HG02678 (cell line): ENCODE measurements at regions not wholly inside any gene's neighbourhood (a gene's known extent, or its start where the extent isn't known, plus 50 kb on each side); places are given as distances from the start of the nearest gene placed in this dataset.

Experiments used
- ATAC-seq: cut with Tn5 transposase; IDR thresholded peaks from one replicate; pipeline ENCODE4 v1.9.1; 2021; ENCODE audit warnings: mild to moderate bottlenecking, moderate library complexity; ENCODE audit not compliant: unreplicated experiment

DNA sequence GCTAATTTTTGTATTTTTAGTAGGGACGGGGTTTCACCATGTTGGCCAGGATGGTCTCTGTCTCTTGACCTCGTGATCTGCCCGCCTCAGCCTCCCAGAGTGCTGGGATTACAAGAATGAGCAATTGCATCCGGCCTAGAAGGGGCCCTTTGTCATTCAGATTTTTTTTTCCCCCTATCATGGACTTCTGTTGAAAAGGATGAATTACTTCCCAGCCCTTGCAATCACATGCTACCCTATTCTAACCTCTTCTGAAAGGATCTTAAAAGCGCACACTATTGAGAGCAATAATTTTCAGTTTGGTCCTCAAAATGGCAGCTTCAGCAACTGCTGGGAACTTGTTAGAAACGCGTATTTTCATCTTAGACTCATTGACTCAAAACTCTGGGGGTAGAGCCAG lies 575.6 kb upstream of the KIRREL3 start:
- no peak for ATAC-seq

DNA sequence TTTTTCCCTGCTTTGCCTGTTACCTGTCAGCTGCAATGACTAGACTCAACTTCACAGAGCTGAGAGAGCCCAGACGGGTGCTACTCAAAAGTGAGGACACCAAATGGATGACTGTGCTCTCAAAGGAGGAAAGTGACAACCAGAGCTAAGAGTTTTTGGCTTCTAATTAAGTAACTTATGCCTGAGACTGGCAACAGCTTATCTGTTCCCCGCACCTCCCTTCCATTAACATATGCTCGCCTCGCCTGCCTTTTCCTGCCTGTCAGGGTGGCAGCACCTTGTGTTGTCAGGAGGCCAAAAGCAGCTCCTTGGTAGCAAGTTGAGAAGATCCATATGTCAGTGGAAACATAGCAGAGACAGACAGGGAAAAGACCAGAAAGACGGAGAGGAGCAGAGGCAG lies 573.9 kb upstream of the KIRREL3 start:
- no peak for ATAC-seq

DNA sequence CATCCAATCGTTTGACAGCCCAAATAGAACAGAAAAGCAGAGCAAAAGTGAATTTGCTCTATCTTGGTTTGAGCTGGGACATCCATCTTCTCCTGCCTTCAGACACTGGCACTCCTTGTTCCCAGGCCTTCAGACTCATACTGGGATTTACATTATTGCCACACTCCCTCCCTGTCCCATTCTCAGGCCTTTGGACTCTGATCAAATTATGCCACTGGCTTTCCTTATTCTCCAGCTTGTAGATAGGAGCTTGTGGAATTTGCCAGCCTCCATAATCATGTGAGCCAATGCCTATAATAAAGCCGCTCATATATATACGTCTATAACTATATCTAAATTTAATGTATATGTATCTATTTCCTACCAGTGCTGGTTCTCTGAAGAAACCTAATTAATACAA lies 568.3 kb upstream of the KIRREL3 start:
- ATAC-seq = no peak

DNA sequence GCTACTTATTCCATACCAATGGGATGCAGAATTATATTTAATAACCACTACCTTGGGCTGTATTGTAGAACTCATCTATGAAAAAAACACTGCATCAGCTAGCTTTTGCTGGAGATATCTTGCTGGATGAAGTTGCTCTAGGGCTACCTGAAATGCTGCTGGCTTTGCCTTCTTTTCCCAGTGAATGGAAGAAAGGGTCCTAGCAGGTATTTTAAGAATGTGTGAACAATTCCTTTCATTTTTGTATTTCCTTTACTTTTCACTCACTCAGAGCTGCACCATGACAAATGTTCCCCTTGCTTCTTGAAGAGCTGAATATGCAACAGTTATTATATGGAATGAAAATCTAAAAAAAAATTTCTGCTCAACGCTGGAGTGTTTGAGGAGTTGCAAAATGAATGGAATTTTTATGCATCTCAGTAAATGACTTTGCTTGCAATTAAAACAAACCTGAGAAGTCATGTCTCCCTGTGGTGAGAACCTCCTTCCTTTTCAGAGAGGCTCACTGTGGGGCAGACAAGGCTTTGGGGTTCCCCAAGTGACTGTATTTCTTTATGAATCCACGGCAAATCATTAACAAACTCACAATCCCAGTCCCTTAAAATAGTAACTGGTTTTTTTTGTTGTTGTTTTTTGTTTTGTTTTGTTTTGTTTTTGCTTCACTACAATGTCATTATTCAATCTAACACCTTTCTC lies 566.8 kb upstream of the KIRREL3 start:
- no peak for ATAC-seq

DNA sequence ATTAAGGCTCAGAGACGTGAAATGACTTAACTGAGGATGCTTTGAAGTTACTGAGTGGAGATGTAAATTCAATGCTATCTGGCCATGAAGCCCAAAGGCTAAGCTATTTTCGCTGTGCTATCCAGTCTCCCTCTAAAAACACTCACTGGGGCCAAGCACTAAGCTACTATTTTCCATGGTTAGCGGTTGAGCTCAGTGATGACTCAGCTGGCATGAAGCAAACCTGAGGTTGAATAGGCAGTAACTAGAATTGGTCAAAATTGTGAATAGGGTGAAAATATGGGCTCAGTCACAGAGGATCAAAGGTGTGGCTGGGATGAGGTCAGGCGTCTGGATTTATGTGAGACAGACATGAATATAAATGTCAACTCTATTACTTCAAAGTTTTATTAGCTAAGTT lies 564.2 kb upstream of the KIRREL3 start:
- no peak for ATAC-seq

DNA sequence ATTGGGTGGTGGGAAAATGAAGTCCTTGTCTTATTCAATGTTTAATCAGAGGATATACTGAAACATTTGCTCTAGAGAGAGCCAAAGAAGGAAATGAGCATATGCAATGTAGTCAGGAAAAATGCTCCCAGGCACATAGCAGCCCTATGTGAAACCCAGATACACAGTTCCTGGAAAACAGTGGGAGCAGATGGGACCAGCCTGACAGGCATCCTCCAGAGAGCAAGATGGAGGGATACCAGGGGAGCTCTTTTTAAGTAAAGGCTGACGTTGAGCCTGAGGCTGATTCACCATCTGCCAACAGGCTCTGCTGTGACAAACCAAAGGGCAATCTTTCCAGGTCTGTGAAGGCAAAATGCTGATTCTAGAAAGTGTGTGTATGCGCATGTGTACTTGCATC lies 559.4 kb upstream of the KIRREL3 start:
- ATAC-seq = no peak

DNA sequence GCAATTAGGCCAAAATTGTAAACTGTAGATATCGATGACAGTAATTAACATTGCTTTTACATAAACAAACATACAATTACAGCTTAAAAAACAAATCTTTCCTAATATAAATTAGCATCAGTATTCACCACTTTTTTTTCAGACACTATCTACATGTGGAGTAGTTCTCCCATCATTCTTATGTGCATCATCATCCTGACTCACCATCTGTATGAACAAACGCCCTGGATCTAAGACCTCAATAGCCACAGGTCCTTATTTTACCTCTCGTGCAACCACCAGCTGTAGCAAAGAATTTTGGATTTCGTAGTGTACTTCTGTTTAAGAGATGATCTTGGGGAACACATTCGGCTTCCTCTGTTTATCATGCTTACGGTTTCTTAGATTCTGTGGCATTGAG lies 551.9 kb upstream of the KIRREL3 start:
- ATAC-seq = no peak

DNA sequence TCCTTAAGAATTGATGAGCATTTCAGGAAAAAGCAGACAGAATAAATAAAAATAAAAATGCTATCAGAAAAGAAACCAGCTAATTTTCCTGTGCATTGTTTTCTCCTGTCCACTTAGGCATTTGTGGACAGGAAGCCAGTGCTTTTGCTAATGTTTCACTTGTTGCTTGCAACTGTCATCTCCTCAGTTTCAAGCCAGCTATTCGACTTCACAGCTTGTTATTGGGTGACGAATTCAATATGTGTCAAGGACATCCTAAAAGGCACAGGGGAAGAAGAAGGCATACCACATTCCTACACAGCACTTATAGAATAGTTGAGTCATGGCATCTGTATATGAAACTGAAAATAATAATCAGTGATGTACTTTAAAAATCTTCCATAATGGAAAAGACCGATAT lies 530.6 kb upstream of the KIRREL3 start:
- ATAC-seq = no peak

DNA sequence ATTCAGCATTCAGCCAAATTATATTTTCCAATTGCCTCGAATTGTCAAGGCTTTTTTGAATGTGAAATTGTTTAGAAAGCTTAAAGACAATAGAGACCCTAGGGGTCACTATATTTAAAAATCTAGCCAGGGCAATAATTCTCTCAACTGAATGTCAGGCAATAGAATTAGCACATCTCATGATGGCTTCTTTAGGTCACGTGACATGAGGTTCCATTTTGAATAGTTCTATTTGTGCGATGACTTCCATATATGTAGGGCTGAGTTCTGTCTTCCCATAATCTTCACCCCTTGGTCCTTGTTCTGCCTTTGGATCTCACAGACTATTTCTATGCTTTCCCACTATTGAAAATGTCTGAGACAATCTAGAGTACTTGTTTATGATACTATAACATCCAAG lies 527.7 kb upstream of the KIRREL3 start:
- no peak for ATAC-seq

DNA sequence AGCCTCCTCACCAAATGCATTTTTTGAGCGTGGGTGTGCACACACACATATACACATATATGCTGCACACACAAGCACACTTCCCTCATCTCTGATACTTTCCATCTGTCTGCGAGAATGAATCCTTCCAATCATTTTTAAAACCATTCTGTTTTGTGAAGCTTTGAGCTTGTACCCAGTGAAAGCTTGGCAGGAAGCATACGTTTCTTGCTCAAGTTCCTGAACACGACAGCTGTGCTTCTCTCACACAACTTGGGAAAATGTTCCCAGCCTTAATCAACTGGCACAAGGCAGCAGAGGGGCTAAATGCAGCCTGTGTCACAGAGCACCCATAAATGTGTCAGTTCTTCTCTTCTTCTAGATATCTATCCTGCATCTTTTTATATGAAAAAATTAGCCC lies 524.0 kb upstream of the KIRREL3 start:
- no peak for ATAC-seq

DNA sequence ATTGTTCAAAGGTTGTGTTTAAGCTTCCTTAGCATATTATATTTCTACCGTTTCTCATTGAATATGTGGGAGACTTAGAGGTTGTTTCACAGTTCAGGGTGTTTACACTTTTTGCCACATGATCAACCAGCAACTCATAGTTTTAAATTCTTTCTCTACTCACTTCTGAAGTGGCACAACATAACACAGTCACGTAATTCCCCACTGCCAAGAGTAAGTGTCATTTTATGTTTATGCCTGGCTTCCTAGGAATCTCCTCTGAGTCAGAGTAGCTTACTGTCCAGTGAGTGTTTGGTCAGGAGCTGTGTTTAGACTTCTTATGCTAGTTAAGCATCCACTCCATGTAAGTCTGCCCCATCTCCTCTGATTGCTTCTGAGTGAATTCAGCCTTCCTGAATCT lies 520.8 kb upstream of the KIRREL3 start:
- ATAC-seq = no peak

DNA sequence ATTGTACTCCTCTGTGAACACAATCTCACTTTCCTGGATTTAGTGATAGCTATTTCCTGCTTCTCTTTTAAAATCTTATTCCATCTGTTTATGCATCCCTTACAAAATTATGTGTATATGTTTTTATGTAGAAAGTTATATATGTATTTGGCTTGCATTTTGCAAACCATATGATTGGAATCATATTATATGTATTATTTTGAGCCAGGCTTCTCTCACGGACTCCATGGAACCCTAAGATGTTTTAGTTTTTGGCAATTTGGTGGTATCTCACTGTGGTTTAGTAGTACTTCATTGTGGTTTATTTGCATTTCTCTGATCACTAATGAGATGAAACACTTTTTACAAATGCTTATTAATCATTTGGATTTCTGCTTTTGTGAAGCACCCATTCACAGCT lies 507.3 kb upstream of the KIRREL3 start:
- no peak for ATAC-seq

DNA sequence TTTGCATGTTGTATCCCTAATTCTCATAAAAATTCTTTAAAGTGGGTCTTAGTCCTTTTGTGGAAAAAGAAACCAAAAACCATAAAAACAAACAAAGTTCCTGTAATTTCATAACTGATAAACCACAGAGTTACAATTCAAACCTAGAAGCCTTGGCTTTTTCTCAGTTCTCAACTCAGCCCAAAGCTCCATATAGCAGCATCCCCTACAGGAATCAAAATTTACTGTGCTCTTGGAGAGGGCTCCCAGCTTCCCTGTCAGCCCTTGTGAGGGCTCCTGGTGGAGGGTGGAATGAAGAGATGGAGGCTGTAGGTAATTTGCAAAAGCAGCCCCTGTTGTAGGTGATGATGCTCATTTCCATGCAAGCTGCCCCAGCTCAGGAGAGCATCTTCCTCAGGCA lies 506.1 kb upstream of the KIRREL3 start:
- no peak for ATAC-seq

DNA sequence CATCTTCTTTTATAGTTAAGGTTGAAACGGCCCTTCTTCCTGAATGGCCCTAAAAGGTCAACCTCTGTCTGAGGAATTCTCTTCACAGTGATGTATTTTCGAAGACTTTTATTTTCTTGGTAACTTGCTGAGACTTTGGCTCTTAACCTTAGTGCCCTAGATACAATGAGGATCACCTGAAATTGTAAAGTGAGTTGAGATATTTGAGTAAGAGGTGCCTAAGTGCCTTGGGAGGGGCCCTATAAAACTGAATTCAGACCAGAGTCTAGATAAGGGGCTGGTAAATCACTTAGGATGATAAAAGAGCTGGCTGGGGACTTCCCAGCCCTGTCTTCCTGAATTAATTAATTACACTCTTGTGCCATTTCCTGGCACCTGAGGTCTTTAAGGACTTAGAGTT lies 505.6 kb upstream of the KIRREL3 start:
- no peak for ATAC-seq

DNA sequence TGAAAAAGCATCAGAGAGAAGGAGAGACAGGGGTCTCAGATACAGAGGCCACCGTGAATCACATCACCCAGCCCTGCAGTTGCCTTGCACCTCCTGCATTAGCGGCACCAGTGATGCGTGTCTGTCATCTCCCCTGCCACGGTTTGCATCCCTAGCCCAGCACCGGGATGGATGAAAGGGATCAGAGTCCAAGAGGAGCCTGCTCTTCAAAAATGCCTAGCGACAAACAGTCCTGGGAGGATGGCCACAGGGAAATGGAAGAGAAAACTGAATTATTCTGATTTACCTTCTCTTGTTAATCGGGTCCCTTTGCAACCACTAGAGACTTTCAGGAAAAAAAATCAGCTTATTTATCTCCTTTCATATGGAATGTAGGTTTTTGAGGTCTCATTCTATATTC lies 495.6 kb upstream of the KIRREL3 start:
- no peak for ATAC-seq

DNA sequence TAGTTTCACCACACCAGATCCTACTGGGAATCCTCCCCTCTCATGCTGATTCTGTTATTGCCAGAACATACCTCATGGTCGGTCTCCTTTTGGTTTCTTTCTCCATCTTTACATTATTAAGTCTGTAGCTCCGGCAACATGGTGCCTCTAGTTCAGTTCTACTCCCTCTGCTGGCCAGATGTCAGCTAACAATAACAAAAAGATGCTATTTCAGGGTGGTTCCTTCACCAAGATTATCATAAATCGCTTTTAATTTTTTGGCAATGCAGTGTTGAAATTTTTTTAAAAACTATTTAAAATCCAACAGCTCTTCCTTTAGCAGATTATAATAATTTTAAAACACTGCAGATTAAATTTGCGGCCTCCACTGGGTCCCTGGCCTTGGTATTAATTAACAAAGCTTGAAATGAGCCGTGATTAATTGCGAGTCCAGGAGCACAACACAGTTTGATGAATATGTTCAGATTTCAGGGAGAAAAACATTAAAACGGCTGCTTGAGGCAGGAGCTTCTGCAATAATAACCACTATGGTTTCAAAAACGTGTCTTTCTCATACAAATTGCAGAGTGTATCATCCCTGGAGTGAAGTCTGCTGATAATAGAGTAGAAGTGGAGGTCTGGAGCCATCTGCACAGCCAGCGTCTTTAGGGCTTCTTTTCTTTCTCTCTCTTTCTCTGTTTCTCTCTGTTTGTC lies 492.9 kb upstream of the KIRREL3 start:
- no peak for ATAC-seq

DNA sequence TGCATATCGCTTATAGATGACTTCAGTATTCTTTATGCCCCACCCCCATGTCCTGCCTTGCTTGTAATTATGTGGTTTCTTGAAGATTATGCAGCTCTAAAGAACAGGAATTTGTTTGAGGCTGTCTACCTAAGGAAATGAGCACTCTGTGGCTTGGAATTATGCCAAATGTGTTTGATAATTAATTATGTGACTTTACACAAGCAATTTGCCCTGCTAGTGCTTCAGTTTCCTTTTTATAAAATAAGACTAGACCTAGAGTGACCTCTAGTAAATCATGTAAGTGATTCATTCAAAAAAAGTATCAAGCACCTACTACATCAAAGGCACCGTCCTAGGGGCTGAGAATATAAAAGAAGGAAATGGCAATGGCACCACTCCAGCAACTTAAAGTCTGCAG lies 491.5 kb upstream of the KIRREL3 start:
- no peak for ATAC-seq

DNA sequence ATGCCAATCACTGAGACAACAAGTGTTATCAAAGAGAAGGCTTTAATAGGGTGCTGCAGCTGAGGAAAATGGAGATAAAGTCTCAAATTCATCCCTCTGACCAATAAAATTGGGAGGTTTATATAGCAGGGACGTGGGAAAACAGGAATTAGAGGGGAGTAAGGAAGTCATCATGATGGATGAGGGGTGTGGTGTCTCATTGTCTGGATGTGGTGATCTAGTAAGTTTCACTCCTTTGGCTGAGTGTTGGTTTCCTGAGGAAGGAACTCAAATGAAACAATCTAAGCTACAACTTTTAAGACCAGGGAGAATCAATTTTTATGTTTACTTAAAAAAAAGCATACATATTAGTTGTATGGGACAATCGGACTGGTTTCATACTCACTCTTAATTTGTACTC lies 491.0 kb upstream of the KIRREL3 start:
- ATAC-seq = no peak

DNA sequence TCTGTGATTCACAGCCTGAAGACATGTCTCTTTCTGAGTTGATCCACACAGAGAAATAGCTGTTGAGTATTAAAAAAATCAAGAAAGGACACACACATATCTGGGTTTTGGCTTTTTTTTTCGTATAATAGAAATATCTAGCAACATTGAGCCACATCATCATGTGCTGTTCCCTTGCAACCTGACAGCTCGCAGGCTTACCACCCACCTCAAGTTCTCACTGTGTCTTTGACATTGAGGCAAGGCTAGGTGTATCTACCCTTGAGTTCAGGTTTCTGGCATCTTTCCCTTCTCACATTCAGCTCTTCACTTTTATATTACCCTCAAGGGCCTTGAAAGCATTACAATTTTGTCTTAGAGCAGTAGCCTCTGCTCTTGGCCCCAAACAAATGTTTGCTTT lies 490.3 kb upstream of the KIRREL3 start:
- ATAC-seq = no peak

DNA sequence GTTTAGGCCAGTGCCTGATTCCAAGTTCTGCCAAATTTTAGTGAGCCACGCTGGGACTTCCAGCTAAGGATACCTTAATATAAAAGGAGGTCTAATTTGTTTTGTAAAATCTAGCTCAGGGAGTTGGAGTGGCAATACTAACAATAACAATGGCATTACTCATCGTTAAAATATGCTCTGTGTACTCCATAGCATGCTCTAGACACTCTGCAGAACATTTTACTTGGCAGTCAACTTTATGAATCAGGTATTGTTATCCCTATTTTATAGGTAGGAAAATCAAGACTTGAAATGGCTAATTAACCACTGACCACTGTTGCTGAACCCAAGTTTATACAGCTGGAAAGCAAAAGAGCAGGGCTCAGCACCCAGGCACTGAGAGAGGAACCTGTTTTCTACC lies 485.0 kb upstream of the KIRREL3 start:
- ATAC-seq = no peak

DNA sequence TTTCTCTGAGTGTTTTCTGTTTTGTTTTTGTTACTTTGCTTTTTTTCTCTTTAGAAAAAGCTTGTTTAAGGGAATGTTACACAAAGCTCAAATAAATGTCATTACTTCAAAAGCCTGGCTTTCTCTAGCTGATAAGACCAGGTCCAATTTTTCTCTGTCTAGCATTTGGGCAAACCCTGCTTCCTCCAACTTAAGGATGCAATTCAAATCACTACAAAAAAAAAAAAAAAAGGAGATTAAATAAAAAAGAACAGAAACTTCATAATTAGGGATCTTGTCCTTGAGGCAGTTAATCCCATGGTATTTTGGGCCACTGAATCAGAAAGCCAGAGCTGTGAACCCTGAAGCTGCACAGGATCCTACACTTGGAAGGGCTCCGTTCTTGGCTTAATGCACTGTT lies 480.8 kb upstream of the KIRREL3 start:
- ATAC-seq = no peak

DNA sequence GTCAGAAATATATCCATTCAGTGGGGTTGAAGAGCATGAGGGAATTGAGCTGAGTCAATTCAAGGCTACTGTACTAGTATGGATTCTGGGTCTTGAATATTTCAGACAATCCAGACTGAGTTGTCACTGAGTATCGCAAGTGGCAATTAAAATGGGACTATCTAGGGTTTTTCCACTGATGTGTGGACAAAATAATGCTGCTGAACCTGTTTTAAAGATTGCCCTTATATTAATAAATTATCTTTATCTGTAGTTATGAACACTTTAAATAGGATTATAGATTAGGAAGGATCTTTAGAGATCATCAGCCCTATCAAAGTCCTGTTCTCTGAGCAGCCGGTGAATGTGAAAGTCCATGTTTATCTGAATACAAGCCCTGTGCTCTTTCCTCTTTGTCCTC lies 478.3 kb upstream of the KIRREL3 start:
- ATAC-seq = no peak

DNA sequence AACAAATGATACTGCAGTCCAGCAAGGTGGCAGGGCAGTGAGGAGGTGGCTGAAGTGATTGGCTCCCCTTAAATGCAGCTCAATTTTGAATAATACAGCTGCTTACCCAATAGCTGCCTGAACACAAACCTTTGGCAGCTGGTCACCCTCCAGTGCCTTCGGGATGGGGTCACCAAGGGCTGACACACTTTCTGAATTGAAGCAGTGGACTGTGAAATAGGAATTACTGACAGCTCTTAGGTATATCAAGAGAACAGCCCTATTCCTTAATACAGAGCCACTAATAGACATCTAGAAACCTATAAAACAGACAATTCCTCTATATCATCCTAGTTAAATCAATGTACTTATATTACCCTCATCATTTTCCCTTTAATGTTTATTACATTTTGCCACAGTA lies 474.2 kb upstream of the KIRREL3 start:
- no peak for ATAC-seq
